DND-41 (cell line): ENCODE measurements at regions not wholly inside any gene's neighbourhood (a gene's known extent, or its start where the extent isn't known, plus 50 kb on each side); places are given as distances from the start of the nearest gene placed in this dataset.

Experiments
- ATAC-seq: fragments of 200-7000 bp; cut with Tn5 transposase; 3 replicates; pipeline ENCODE4 v1.9.1; 2021; ENCODE audit warnings: low read depth; ENCODE audit not compliant: insufficient read depth
- DNase-seq: peaks from one replicate; pipeline ENCODE4 v3.0.0-alpha.2; 2020
- H2AFZ ChIP-seq: 2 replicates; pipeline ENCODE4 v1.6.0; 2012; ENCODE audit warnings: low read depth, low read length
- H3K27ac ChIP-seq: 2 replicates; pipeline ENCODE4 v1.5.1; 2012; ENCODE audit warnings: low read length, inconsistent platforms
- H3K27me3 ChIP-seq: fragments of 200-600 bp; sonication (generic); 2 replicates; pipeline ENCODE4 v1.6.0; 2012; ENCODE audit warnings: low read length, mild to moderate bottlenecking, inconsistent platforms; ENCODE audit not compliant: insufficient read depth, poor library complexity
- H3K36me3 ChIP-seq: 2 replicates; pipeline ENCODE4 v1.5.1; 2012; ENCODE audit warnings: low read length, inconsistent platforms; ENCODE audit not compliant: insufficient read depth
- H3K4me1 ChIP-seq: 2 replicates; pipeline ENCODE4 v1.5.1; 2012; ENCODE audit warnings: mild to moderate bottlenecking, low read length; ENCODE audit not compliant: insufficient read depth
- H3K4me2 ChIP-seq: 2 replicates; pipeline ENCODE4 v1.6.0; 2012; ENCODE audit warnings: mild to moderate bottlenecking, moderate library complexity, low read length, inconsistent platforms; ENCODE audit not compliant: insufficient read depth
- H3K4me3 ChIP-seq, 2 experiments: fragments of 200-600 bp in 1 of 2; shearing (Covaris generic) in 1 of 2; 2 replicates each; pipeline ENCODE4 v1.5.1; 2012 to 2016; ENCODE audit warnings: inconsistent platforms in 2 of 2, low read length in 2 of 2, mild to moderate bottlenecking in 2 of 2, low read depth in 1 of 2, moderate library complexity in 1 of 2
- H3K79me2 ChIP-seq: 2 replicates; pipeline ENCODE4 v1.6.0; 2012; ENCODE audit warnings: low read length, inconsistent platforms; ENCODE audit not compliant: insufficient read depth
- H3K9ac ChIP-seq: 2 replicates; pipeline ENCODE4 v1.6.0; 2012; ENCODE audit warnings: low read depth, mild to moderate bottlenecking, inconsistent platforms, low read length, moderate library complexity
- H3K9me3 ChIP-seq: 2 replicates; pipeline ENCODE4 v1.5.1; 2012; ENCODE audit warnings: low read length, moderate library complexity, mild to moderate bottlenecking, inconsistent platforms; ENCODE audit not compliant: insufficient read depth, severe bottlenecking
- H4K20me1 ChIP-seq: 2 replicates; pipeline ENCODE4 v1.6.0; 2012; ENCODE audit warnings: low read length; ENCODE audit not compliant: insufficient read depth
- CTCF ChIP-seq: IDR thresholded peaks from 2 replicates; pipeline ENCODE4 v1.5.1; 2012; ENCODE audit warnings: borderline replicate concordance, low read length, moderate library complexity, mild to moderate bottlenecking; ENCODE audit not compliant: poor library complexity, severe bottlenecking; ENCODE audit errors: extremely low read depth
- EZH2 ChIP-seq: IDR thresholded peaks from 3 replicates; pipeline ENCODE4 v1.6.1; 2012; ENCODE audit warnings: borderline replicate concordance, low read depth, mild to moderate bottlenecking, moderate library complexity, low read length, inconsistent platforms; ENCODE audit not compliant: severe bottlenecking

- Histone ChIP-seq H3K79me2 (no peaks in the 10 kb centered on the region), H3K27me3 (peaks cover 2% of the 10 kb centered on the region), H3K27ac (no peak overlapping the region), H3K4me1 (no peaks in the 10 kb centered on the region), H3K4me3 (no peak overlapping the region), H3K9ac (no peak overlapping the region), H3K4me2 (no peak overlapping the region), H3K9me3 (no peaks in the 10 kb centered on the region), H4K20me1 (no peaks in the 10 kb centered on the region), H3K36me3 (no peaks in the 10 kb centered on the region), H2AFZ (no peak overlapping the region)
- ATAC-seq = peak; percentile 85
- peak; percentile 89 for TF ChIP-seq CTCF
- TF ChIP-seq EZH2 = no peak
- peak; percentile 66 for DNase-seq
These were observed 156.2 kb downstream of the MELK start for GRCh38 chr9:36728651-36729520.

- ATAC-seq = no peak
These were observed 157.2 kb downstream of the MELK start for GRCh38 chr9:36729906-36730305.

GRCh38 chr9:36730414-36730813 lies 157.7 kb downstream of the MELK start:
- H3K4me2 ChIP-seq = no peak overlapping the region
- no peaks in the 10 kb centered on the region for H3K9me3 ChIP-seq
- H2AFZ ChIP-seq = no peak overlapping the region
- peaks cover 2% of the 10 kb centered on the region for H3K27me3 ChIP-seq
- no peak for DNase-seq
- no peaks in the 10 kb centered on the region for H3K36me3 ChIP-seq
- TF ChIP-seq EZH2 = no peak
- TF ChIP-seq CTCF = no peak
- H3K4me3 ChIP-seq = no peak overlapping the region
- H3K27ac ChIP-seq = no peak overlapping the region
- no peak for ATAC-seq
- no peak overlapping the region for H3K9ac ChIP-seq
- H3K79me2 ChIP-seq = no peaks in the 10 kb centered on the region
- no peaks in the 10 kb centered on the region for H4K20me1 ChIP-seq
- no peaks in the 10 kb centered on the region for H3K4me1 ChIP-seq

More at GRCh38 chr9:36729906-36730305, 157.2 kb downstream of the MELK start:
- H4K20me1 ChIP-seq = no peaks in the 10 kb centered on the region
- H3K36me3 ChIP-seq = no peaks in the 10 kb centered on the region
- no peaks in the 10 kb centered on the region for H3K4me1 ChIP-seq
- no peak overlapping the region for H3K4me3 ChIP-seq
- no peak overlapping the region for H3K27ac ChIP-seq
- H3K9ac ChIP-seq = no peak overlapping the region
- H3K4me2 ChIP-seq = no peak overlapping the region
- H3K9me3 ChIP-seq = no peaks in the 10 kb centered on the region
- H3K79me2 ChIP-seq = no peaks in the 10 kb centered on the region
- DNase-seq = no peak
- TF ChIP-seq CTCF = no peak
- no peak for TF ChIP-seq EZH2
- H3K27me3 ChIP-seq = peaks cover 2% of the 10 kb centered on the region
- no peak overlapping the region for H2AFZ ChIP-seq
